DOHH2 (cell line): ENCODE measurements at regions not wholly inside any gene's neighbourhood (a gene's known extent, or its start where the extent isn't known, plus 50 kb on each side); places are given as distances from the start of the nearest gene placed in this dataset.
"Not testable (repeated sequence)": the region's sequence is repeated elsewhere in the genome, so short reads cannot be mapped to it uniquely, and the experiment has no call there.

Source experiments
- CTCF ChIP-seq: fragments of 200-600 bp; sonication (generic); IDR thresholded peaks from one replicate; pipeline ENCODE4 v1.5.1; 2014; ENCODE audit warnings: antibody characterized with exemption, mild to moderate bottlenecking, low read depth, low read length; ENCODE audit not compliant: poor library complexity, severe bottlenecking
- EZH2phosphoT487 ChIP-seq: fragments of 200-600 bp; sonication (generic); IDR thresholded peaks from 2 replicates; pipeline ENCODE4 v1.6.1; 2017; ENCODE audit warnings: borderline replicate concordance, mild to moderate bottlenecking, antibody characterized with exemption, low read length, moderate library complexity, mixed read lengths

GRCh38 chr2:239828973-239829275, 196.2 kb downstream of the NDUFA10 start:
- not testable (repeated sequence) for TF ChIP-seq CTCF, EZH2phosphoT487
